LNCaP clone FGC (cell line): ENCODE measurements at regions not wholly inside any gene's neighbourhood (a gene's known extent, or its start where the extent isn't known, plus 50 kb on each side); places are given as distances from the start of the nearest gene placed in this dataset.

Source experiments
- DNase-seq: peaks from one replicate; pipeline ENCODE4 v3.0.0-alpha.2; 2011; ENCODE audit warnings: low read depth
- H3K4me3 ChIP-seq: 2 replicates; pipeline ENCODE4 v1.5.1; 2011; ENCODE audit warnings: mild to moderate bottlenecking, low read depth, low read length, control low read depth
- CTCF ChIP-seq: IDR thresholded peaks from 2 replicates; pipeline ENCODE4 v1.5.1; 2012; ENCODE audit warnings: mild to moderate bottlenecking; ENCODE audit not compliant: control insufficient read depth, insufficient read depth; ENCODE audit errors: extremely low read depth

GRCh38 chr2:236638707-236639106 lies 69.1 kb downstream of the ACKR3 start:
- TF ChIP-seq CTCF = no peak
- no peak overlapping the region for H3K4me3 ChIP-seq
- DNase-seq = no peak

GRCh38 chr2:236639461-236640235 lies 70.0 kb downstream of the ACKR3 start:
- DNase-seq = no peak
- H3K4me3 ChIP-seq = no peak overlapping the region
- TF ChIP-seq CTCF = no peak

- H3K4me3 ChIP-seq = no peak overlapping the region
- TF ChIP-seq CTCF = no peak
- no peak for DNase-seq
These were observed 71.6 kb downstream of the ACKR3 start for GRCh38 chr2:236641051-236641726.

- TF ChIP-seq CTCF = no peak
- H3K4me3 ChIP-seq = no peak overlapping the region
- no peak for DNase-seq
These were observed 72.5 kb downstream of the ACKR3 start for GRCh38 chr2:236642125-236642524.

- no peak for DNase-seq
- no peak overlapping the region for H3K4me3 ChIP-seq
- no peak for TF ChIP-seq CTCF
These were observed 73.1 kb downstream of the ACKR3 start for GRCh38 chr2:236642584-236643291.

- no peak overlapping the region for H3K4me3 ChIP-seq
- DNase-seq = no peak
- TF ChIP-seq CTCF = no peak
These were observed 73.9 kb downstream of the ACKR3 start for GRCh38 chr2:236643480-236643879.
